Embryonic facial prominence (tissue), 1 donor: ENCODE measurements at regions not wholly inside any gene's neighbourhood (a gene's known extent, or its start where the extent isn't known, plus 50 kb on each side); places are given as distances from the start of the nearest gene placed in this dataset.

Experiments used
- DNase-seq: peaks from one replicate; pipeline ENCODE4 v3.0.0-alpha.2; 2016; ENCODE audit errors: extremely low spot score

GRCh38 chr5:60338846-60339245 is 361.1 kb downstream of the DEPDC1B start:
- DNase-seq = no peak

GRCh38 chr5:60336491-60336890 is 363.5 kb downstream of the DEPDC1B start:
- DNase-seq = no peak

GRCh38 chr5:60335913-60336312 is 364.1 kb downstream of the DEPDC1B start:
- no peak for DNase-seq

- no peak for DNase-seq
These were observed 365.7 kb downstream of the DEPDC1B start for GRCh38 chr5:60334281-60334713.

DNA sequence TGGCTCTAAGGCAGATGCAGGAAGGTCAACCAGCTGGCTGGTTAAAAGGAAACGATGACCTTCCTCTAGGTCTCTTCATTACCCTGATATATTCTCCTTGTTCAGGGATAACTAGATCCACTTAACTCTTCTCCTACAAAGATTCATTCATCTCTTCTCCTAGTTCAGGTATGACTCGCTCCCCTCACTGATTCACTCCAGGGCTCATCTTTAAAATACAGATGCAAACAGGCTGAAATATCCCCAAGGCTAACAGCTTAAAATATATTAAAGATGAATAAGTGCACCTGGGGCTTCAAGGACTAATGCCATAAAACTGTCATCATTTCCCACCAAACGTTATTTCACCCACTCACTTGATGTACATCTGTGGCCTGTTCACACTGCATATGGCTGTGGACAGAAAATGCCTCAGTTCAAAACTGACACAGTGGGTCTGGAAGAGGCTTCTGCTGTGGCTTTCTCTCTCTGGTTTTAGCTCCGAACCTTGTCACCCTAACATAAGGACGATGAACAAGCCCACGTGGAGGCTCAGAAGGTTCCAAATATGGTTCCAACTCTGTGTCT is 366.9 kb downstream of the DEPDC1B start:
- no peak for DNase-seq

- DNase-seq = no peak
These were observed 367.5 kb downstream of the DEPDC1B start for GRCh38 chr5:60332244-60333004.

DNA sequence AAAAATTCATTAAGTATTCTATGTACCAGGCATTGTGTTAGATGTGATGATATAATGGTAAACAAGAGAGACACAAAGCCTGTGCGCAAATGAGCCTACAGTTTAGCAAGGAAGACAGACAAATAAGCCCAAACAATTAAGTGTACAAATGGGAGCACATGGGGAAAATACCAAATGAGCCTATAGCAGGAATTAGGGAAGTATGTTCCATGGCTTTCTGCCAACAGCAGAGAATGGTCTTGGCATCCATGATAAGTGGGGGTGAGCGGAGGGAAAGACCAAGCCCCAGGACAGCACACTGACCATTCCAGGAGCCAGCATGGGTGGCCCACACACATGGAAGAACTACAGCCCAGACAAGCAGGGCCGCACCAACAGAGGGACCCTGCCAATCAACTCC is 369.7 kb downstream of the DEPDC1B start:
- DNase-seq = no peak

DNA sequence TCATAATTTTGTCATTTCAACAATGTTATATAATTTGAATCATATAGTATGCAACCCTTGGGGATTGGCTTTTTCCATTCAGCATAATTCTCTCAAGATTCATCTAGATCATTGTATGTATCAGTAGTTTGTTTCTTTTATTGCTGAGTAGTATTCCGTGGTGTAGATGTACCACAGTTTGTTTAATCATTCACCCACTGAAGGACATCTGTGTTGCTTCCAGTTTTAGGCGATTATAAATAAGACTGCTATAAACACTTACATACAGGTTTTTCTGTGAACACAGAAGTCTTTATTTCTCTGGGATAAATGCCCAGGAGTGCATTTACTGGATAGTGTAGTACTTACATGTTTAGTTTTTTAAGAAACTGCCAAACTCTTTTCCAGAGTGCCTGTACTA is 374.1 kb downstream of the DEPDC1B start:
- DNase-seq = no peak

DNA sequence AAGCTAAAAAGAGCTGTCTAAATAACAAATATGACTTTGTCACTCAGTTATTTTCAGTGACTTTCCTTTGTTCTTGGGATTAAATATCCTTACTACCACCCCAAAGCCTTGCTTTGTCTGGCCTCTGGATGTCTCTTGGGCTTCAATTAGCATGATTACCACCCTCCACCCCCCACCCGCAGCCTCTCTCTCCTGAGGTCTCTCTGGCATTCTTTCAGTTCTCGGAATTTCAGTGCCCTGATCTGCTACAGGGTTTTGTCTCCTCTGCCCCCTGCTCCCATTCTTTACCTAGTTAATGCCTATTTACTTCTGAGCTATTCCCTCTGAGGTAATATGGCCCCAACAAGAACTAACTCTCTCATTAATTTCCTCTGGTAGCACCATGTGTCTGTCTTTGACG is 376.4 kb downstream of the DEPDC1B start:
- no peak for DNase-seq

- DNase-seq = no peak
These were observed 387.9 kb downstream of the DEPDC1B start for GRCh38 chr5:60312098-60312497.

DNA sequence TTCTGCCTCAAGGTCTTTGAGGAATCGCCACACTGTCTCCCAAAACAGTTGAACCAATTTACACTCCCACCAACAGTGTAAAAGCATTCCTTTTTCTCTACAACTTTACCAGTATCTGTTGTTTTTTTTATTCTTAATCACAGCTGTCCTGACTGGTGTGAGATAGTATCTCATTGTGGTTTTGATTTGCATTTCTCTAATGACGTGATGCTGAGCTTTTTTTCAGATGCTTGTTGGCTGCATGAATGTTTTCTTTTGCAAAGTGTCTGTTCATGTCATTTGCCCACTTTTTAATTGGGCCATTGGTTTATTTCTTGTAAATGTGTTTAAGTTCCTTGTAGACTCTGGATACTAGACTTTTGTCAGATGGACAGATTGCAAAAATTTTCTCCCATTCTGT is 400.0 kb downstream of the DEPDC1B start:
- no peak for DNase-seq

- no peak for DNase-seq
These were observed 402.3 kb downstream of the DEPDC1B start for GRCh38 chr5:60297658-60298057.

GRCh38 chr5:60295423-60295822 is 401.9 kb upstream of the PDE4D start:
- DNase-seq = no peak

DNA sequence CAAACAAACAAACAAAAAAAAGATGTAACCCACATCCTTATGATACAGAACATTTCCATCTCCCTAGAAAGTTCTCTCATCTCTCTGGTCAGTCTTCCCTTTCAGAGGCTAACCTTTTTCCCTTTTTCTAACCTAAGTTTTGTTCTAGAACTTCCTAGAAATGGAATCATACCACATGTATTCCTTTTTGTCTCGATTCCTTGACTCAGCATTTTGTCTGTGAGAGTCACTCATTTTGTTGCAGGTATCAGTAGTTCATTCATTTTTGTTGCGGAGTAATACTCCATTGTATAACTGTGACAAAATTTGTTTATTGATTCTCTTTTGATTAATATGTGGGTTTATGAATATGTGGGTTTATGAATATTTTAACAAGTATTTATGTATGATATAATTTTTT is 400.0 kb upstream of the PDE4D start:
- DNase-seq = no peak

DNA sequence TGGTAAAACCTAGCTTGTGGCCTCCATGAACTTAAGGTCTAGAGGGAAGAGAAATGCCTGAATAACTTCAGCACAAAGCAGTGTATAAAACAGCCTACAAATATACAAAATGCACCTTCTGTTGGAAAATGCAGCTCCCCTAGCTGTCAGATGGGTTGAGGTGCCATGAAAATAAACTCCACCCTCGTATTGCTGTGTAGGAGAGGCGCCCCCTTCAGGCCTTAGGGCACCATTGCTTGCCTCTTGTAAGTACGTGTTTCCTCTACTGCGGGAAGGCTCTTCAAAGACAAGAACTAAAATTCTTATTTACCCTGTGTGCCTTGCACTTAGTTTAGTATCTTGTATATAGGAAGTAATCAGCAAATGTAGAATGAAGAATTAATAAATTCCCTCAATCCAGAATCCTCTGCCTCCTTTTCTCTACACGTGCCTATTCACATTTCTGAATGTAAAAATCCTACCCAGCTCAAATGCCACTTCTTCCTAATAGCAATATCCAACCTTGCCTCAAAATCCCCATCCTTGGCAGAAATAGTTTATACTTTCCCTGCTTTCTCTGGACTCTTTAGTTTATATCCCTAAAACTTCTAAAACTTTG is 393.7 kb upstream of the PDE4D start:
- DNase-seq = no peak

DNA sequence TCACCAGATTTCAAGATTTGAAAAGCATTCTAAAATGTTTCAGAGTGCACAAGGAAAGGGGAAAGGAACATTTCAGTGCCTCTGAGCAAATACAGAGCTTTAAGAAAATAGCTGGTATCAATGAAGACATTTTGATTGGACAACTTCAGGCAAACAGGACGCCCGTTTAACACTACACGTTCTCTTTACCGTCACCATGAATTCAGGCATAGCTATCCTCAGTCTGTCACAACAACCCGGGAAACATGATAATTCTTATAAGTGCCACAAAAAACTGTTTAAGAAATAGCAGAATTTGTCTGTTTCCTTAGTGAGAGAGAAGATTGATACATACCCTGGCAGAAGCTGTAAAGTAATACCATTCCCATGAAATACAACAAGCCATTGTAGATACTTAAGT is 392.4 kb upstream of the PDE4D start:
- DNase-seq = no peak

GRCh38 chr5:60280943-60281342 is 387.4 kb upstream of the PDE4D start:
- DNase-seq = no peak

DNA sequence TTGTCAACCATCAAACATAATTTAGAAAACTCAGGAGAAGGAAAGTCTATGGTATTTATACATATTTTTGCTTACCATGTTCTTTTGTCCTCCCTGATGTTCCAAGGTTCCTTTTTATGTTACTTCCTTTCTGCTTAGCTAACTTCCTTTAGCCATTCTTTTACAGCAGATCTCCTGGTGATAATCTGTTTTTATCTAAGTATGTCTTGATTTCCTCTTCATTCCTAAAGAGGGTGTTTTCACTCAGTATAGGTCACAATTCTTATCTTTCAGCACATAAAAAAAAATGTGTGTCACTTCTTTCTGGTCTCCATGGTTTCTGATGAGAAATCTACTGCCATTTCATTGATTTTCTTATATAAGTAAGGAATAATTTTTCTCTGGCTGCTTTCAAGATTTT is 384.4 kb upstream of the PDE4D start:
- DNase-seq = no peak

DNA sequence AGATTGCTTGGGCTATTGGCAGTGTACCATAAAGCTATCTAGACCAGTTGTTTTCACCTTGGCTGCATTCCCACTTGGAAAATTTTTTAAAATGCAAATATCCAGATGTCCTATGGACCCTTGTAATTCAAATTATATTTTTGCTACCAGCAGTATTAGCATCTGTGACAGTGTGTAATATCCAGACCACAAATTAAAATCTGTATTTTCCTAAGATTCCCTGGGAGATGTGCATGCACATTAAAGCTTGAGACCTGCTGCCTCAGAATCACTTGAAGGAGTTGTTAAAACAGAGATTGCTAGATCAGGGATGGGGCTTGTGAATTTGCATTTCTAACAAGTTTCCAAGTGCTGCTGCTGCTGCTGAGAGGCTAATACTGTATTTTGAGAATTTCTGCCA is 381.2 kb upstream of the PDE4D start:
- no peak for DNase-seq

- no peak for DNase-seq
These were observed 378.0 kb upstream of the PDE4D start for GRCh38 chr5:60271517-60271916.

DNA sequence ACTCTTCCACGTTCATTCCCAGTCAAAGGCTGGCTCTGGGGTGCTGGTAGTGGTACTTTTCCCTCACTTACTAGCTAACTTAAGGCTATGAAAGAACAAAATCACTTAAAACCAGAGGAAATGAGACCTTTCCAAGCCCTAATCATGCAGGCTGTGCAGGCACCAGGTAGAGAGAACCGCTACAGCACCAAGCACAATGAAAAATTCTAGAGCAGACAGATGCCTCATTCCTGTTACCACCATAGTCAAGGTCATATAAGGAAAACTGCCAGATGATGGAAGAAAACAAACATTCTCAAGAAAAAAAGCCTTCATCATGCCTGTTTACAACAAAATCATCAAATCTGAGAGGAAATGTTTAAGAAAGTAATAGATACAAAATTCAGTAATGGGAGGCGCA is 374.4 kb upstream of the PDE4D start:
- no peak for DNase-seq

DNA sequence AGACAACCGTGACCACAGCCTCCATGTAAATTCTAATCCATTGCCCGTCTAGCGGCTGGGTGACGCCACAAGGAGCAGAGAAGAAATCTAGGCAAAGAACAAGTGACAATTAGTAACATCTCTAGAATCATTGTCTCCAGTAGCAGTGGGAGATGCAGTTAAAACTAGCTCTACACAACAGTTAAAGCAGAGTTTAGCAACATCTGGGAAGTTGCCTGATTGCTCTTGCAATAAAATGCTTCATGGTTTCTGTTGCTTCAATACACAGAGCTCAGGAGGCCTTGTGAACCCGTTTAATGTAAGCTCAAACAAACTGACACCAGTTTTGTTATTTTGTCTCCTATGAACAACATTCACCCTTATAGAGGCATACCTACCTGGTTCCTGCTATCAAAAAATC is 369.8 kb upstream of the PDE4D start:
- DNase-seq = no peak

GRCh38 chr5:60262576-60263295 is 369.2 kb upstream of the PDE4D start:
- DNase-seq = no peak
